Prostate gland (tissue), 2 donors: ENCODE measurements at regions not wholly inside any gene's neighbourhood (a gene's known extent, or its start where the extent isn't known, plus 50 kb on each side); places are given as distances from the start of the nearest gene placed in this dataset.

Experiments
- DNase-seq: peaks from one replicate; pipeline ENCODE4 v3.0.0-alpha.2; 2019; ENCODE audit warnings: low spot score
- H3K27ac ChIP-seq, 2 donors: fragments of 200-600 bp; sonication (generic); 2 replicates each; pipeline ENCODE4 v1.5.1; 2017 to 2019
- H3K27me3 ChIP-seq: fragments of 200-600 bp; sonication (generic); replicated peaks from 2 replicates; pipeline ENCODE4 v1.5.1; 2019; ENCODE audit not compliant: insufficient read depth
- H3K36me3 ChIP-seq, 2 donors: fragments of 200-600 bp; sonication (generic); 1 replicate in 1 of 2; 2 replicates in 1 of 2; pipeline versions ENCODE4 v1.5.1 to v1.8.1; 2017 to 2019
- H3K4me1 ChIP-seq: fragments of 200-600 bp; sonication (generic); replicated peaks from 2 replicates; pipeline ENCODE4 v1.5.1; 2019
- H3K4me3 ChIP-seq, 2 donors: fragments of 200-600 bp; sonication (generic); 2 replicates each; pipeline ENCODE4 v1.5.1; 2017 to 2019
- H3K9me3 ChIP-seq: fragments of 200-600 bp; sonication (generic); 2 replicates; pipeline ENCODE4 v1.5.1; 2017
- CTCF ChIP-seq, 4 experiments: fragments of 200-600 bp in 2 of 4; fragments of 450-650 bp in 2 of 4; sonication (generic) in 2 of 4; IDR thresholded peaks; 1 replicate in 3 of 4; 2 replicates in 1 of 4; pipeline ENCODE4 v1.5.1; 2016 to 2019; ENCODE audit warnings: antibody characterized with exemption in 4 of 4, mild to moderate bottlenecking in 2 of 4, moderate library complexity in 2 of 4
- POLR2A ChIP-seq: fragments of 450-650 bp; IDR thresholded peaks from one replicate; pipeline ENCODE4 v1.6.1; 2016; ENCODE audit warnings: antibody characterized with exemption, mild to moderate bottlenecking
- POLR2AphosphoS5 ChIP-seq: sonication (generic); formaldehyde crosslinking; IDR thresholded peaks from one replicate; pipeline ENCODE4 v1.6.1; 2017; ENCODE audit warnings: antibody characterized with exemption
- WGBS: methylation state at CpG from one replicate; pipeline ENCODE4 v1.1.5; 2018; 5-methylcytosine and 5-hydroxymethylcytosine counted together
- intact Hi-C: fragments of 100-400 bp; cut with DNase I; formaldehyde crosslinking; loops from one replicate; pipeline ENCODE4 v1.14.2; 2022

GRCh38 chr4:120617171-120617570 lies 305.4 kb downstream of the PRDM5 start:
- Histone ChIP-seq H3K36me3 (no peaks in the 10 kb centered on the region), H3K4me1 (no peaks in the 10 kb centered on the region), H3K27ac (no peak overlapping the region), H3K4me3 (no peak overlapping the region), H3K27me3 (no peaks in the 10 kb centered on the region), H3K9me3 (no peaks in the 10 kb centered on the region)
- no peak for TF ChIP-seq POLR2A
- no peak for TF ChIP-seq CTCF (IDR thresholded peaks at IDR 0.05)
- TF ChIP-seq POLR2AphosphoS5, result no peak
- DNase-seq, result no peak
- intact Hi-C loops, result no loop called here

GRCh38 chr4:120616041-120616440 lies 306.5 kb downstream of the PRDM5 start:
- DNase-seq, result no peak
- intact Hi-C loops, result no loop called here
- Histone ChIP-seq H3K27ac (no peak overlapping the region), H3K36me3 (no peaks in the 10 kb centered on the region), H3K27me3 (no peaks in the 10 kb centered on the region), H3K4me3 (no peak overlapping the region), H3K9me3 (no peaks in the 10 kb centered on the region), H3K4me1 (no peaks in the 10 kb centered on the region)
- TF ChIP-seq POLR2AphosphoS5, result no peak
- TF ChIP-seq POLR2A, result no peak
- no peak for TF ChIP-seq CTCF (IDR thresholded peaks at IDR 0.05)
- WGBS, result 96% methylated on average over 1 of the region's 1 CpG

GRCh38 chr4:120613778-120614177 lies 308.7 kb downstream of the PRDM5 start:
- H3K27me3 ChIP-seq, result no peaks in the 10 kb centered on the region
- no peak overlapping the region for H3K4me3 ChIP-seq
- TF ChIP-seq POLR2AphosphoS5 (no peak), POLR2A (no peak), CTCF (IDR thresholded peaks at IDR 0.05) (no peak)
- no peak for DNase-seq
- intact Hi-C loops, result no loop called here
- no peaks in the 10 kb centered on the region for H3K36me3 ChIP-seq
- 91% methylated on average over 1 of the region's 1 CpG for WGBS
- H3K9me3 ChIP-seq, result no peaks in the 10 kb centered on the region
- no peak overlapping the region for H3K27ac ChIP-seq
- H3K4me1 ChIP-seq, result no peaks in the 10 kb centered on the region

GRCh38 chr4:120611092-120611491 lies 311.4 kb downstream of the PRDM5 start:
- intact Hi-C loops, result no loop called here
- Histone ChIP-seq H3K36me3 (no peaks in the 10 kb centered on the region), H3K27ac (no peak overlapping the region), H3K9me3 (no peaks in the 10 kb centered on the region), H3K4me3 (no peak overlapping the region), H3K4me1 (no peaks in the 10 kb centered on the region), H3K27me3 (no peaks in the 10 kb centered on the region)
- no peak for TF ChIP-seq POLR2A
- TF ChIP-seq CTCF (IDR thresholded peaks at IDR 0.05), result no peak
- no peak for TF ChIP-seq POLR2AphosphoS5
- WGBS, result 90% methylated on average over 1 of the region's 1 CpG
- no peak for DNase-seq

- WGBS, result 77% methylated on average over 2 of the region's 2 CpGs
- Histone ChIP-seq H3K27me3 (no peaks in the 10 kb centered on the region), H3K9me3 (no peaks in the 10 kb centered on the region), H3K27ac (no peak overlapping the region), H3K4me3 (no peak overlapping the region), H3K4me1 (no peaks in the 10 kb centered on the region), H3K36me3 (no peaks in the 10 kb centered on the region)
- no peak for DNase-seq
- intact Hi-C loops, result no loop called here
- TF ChIP-seq POLR2A (no peak), CTCF (IDR thresholded peaks at IDR 0.05) (no peak), POLR2AphosphoS5 (no peak)
Observed at GRCh38 chr4:120591038-120591437, 331.5 kb downstream of the PRDM5 start.
